Liver (tissue), 3 donors: ENCODE measurements at regions not wholly inside any gene's neighbourhood (a gene's known extent, or its start where the extent isn't known, plus 50 kb on each side); places are given as distances from the start of the nearest gene placed in this dataset.

Experiments used
- ATF3 ChIP-seq: IDR thresholded peaks from 2 replicates; pipeline ENCODE4 v1.6.1; 2016; ENCODE audit warnings: antibody characterized with exemption
- CTCF ChIP-seq: fragments of 150-350 bp; IDR thresholded peaks from 2 replicates; pipeline ENCODE4 v1.5.1; 2017; ENCODE audit warnings: improper control_type of control experiment, low read depth, low read length; ENCODE audit not compliant: missing input control
- RAD21 ChIP-seq, 2 donors: IDR thresholded peaks; 2 replicates each; pipeline ENCODE4 v1.6.1; 2016; ENCODE audit warnings: antibody characterized with exemption in 2 of 2, mild to moderate bottlenecking in 2 of 2
- donor health status: healthy.
- donor health status: healthy.

GRCh38 chr12:4117386-4118016 lies 156.1 kb upstream of the CCND2 start:
- TF ChIP-seq CTCF (no peak), ATF3 (no peak), RAD21 (IDR thresholded peaks at IDR 0.05) (no peak)
